ENCODE measurements at regions not wholly inside any gene's neighbourhood (a gene's known extent, or its start where the extent isn't known, plus 50 kb on each side); places are given as distances from the start of the nearest gene placed in this dataset.

GRCh38 chrX:121301356-121301755 lies 253.9 kb downstream of the GLUD2 start:
- Histone ChIP-seq H3K4me3 (no peak overlapping the region), H3K4me1 (replicated peaks) (no peaks in the 10 kb centered on the region), H3K27ac (no peak overlapping the region), H3K27me3 (replicated peaks) (no peaks in the 10 kb centered on the region), H3K36me3 (no peaks in the 10 kb centered on the region), H3K9me3 (replicated peaks) (no peaks in the 10 kb centered on the region)
- DNase-seq (ENCODE audit: low read depth in 1 of 2, low spot score in 2 of 2): no peak

GRCh38 chrX:121301822-121302221 lies 254.4 kb downstream of the GLUD2 start:
- Histone ChIP-seq H3K27me3 (replicated peaks) (no peaks in the 10 kb centered on the region), H3K27ac (no peak overlapping the region), H3K36me3 (no peaks in the 10 kb centered on the region), H3K9me3 (replicated peaks) (no peaks in the 10 kb centered on the region), H3K4me1 (replicated peaks) (no peaks in the 10 kb centered on the region), H3K4me3 (no peak overlapping the region)
- no peak for DNase-seq (ENCODE audit: low read depth in 1 of 2, low spot score in 2 of 2)

- H3K27me3 ChIP-seq (replicated peaks): no peaks in the 10 kb centered on the region
- no peak overlapping the region for H3K4me3 ChIP-seq
- H3K9me3 ChIP-seq (replicated peaks): no peaks in the 10 kb centered on the region
- H3K27ac ChIP-seq: no peak overlapping the region
- no peaks in the 10 kb centered on the region for H3K4me1 ChIP-seq (replicated peaks)
- H3K36me3 ChIP-seq: no peaks in the 10 kb centered on the region
- no peak for DNase-seq (ENCODE audit: low read depth in 1 of 2, low spot score in 2 of 2)
Observed at GRCh38 chrX:121307449-121307848, 260.0 kb downstream of the GLUD2 start.

GRCh38 chrX:121308276-121308805 lies 260.9 kb downstream of the GLUD2 start:
- H3K4me1 ChIP-seq (replicated peaks): no peaks in the 10 kb centered on the region
- H3K4me3 ChIP-seq: no peak overlapping the region
- H3K27me3 ChIP-seq (replicated peaks): no peaks in the 10 kb centered on the region
- no peak overlapping the region for H3K27ac ChIP-seq
- no peaks in the 10 kb centered on the region for H3K36me3 ChIP-seq
- H3K9me3 ChIP-seq (replicated peaks): no peaks in the 10 kb centered on the region
- peak in 1 of 2 experiments; percentile 1 for DNase-seq (ENCODE audit: low read depth in 1 of 2, low spot score in 2 of 2)

- Histone ChIP-seq H3K4me1 (replicated peaks) (no peaks in the 10 kb centered on the region), H3K27me3 (replicated peaks) (no peaks in the 10 kb centered on the region), H3K36me3 (no peaks in the 10 kb centered on the region), H3K4me3 (no peak overlapping the region), H3K9me3 (replicated peaks) (no peaks in the 10 kb centered on the region), H3K27ac (no peak overlapping the region)
- no peak for DNase-seq (ENCODE audit: low read depth in 1 of 2, low spot score in 2 of 2)
Observed at GRCh38 chrX:121310820-121311219, 263.4 kb downstream of the GLUD2 start.

- Histone ChIP-seq H3K4me3 (no peak overlapping the region), H3K27ac (no peak overlapping the region), H3K4me1 (replicated peaks) (no peaks in the 10 kb centered on the region), H3K27me3 (replicated peaks) (no peaks in the 10 kb centered on the region), H3K36me3 (no peaks in the 10 kb centered on the region), H3K9me3 (replicated peaks) (no peaks in the 10 kb centered on the region)
- no peak for DNase-seq (ENCODE audit: low read depth in 1 of 2, low spot score in 2 of 2)
Observed at GRCh38 chrX:121320441-121320840, 273.0 kb downstream of the GLUD2 start.

- H3K4me3 ChIP-seq: no peak overlapping the region
- no peaks in the 10 kb centered on the region for H3K4me1 ChIP-seq (replicated peaks)
- no peak overlapping the region for H3K27ac ChIP-seq
- H3K36me3 ChIP-seq: no peaks in the 10 kb centered on the region
- H3K27me3 ChIP-seq (replicated peaks): no peaks in the 10 kb centered on the region
- DNase-seq (ENCODE audit: low read depth in 1 of 2, low spot score in 2 of 2): no peak
- no peaks in the 10 kb centered on the region for H3K9me3 ChIP-seq (replicated peaks)
Observed at GRCh38 chrX:121322159-121322558, 274.7 kb downstream of the GLUD2 start.

- Histone ChIP-seq H3K27ac (no peak overlapping the region), H3K4me1 (replicated peaks) (no peaks in the 10 kb centered on the region), H3K36me3 (no peaks in the 10 kb centered on the region), H3K27me3 (replicated peaks) (no peaks in the 10 kb centered on the region), H3K9me3 (replicated peaks) (no peaks in the 10 kb centered on the region), H3K4me3 (no peak overlapping the region)
- no peak for DNase-seq (ENCODE audit: low read depth in 1 of 2, low spot score in 2 of 2)
Observed at GRCh38 chrX:121323337-121323736, 275.9 kb downstream of the GLUD2 start.

- no peaks in the 10 kb centered on the region for H3K9me3 ChIP-seq (replicated peaks)
- H3K27ac ChIP-seq: no peak overlapping the region
- DNase-seq (ENCODE audit: low read depth in 1 of 2, low spot score in 2 of 2): no peak
- no peaks in the 10 kb centered on the region for H3K4me1 ChIP-seq (replicated peaks)
- H3K4me3 ChIP-seq: no peak overlapping the region
- H3K27me3 ChIP-seq (replicated peaks): no peaks in the 10 kb centered on the region
- H3K36me3 ChIP-seq: no peaks in the 10 kb centered on the region
Observed at GRCh38 chrX:121333942-121334341, 286.5 kb downstream of the GLUD2 start.

GRCh38 chrX:121336831-121337421 lies 289.5 kb downstream of the GLUD2 start:
- Histone ChIP-seq H3K9me3 (replicated peaks) (no peaks in the 10 kb centered on the region), H3K27me3 (replicated peaks) (no peaks in the 10 kb centered on the region), H3K36me3 (no peaks in the 10 kb centered on the region), H3K4me3 (no peak overlapping the region), H3K27ac (no peak overlapping the region), H3K4me1 (replicated peaks) (no peaks in the 10 kb centered on the region)
- no peak for DNase-seq (ENCODE audit: low read depth in 1 of 2, low spot score in 2 of 2)

- no peaks in the 10 kb centered on the region for H3K4me1 ChIP-seq (replicated peaks)
- no peak for DNase-seq (ENCODE audit: low read depth in 1 of 2, low spot score in 2 of 2)
- H3K9me3 ChIP-seq (replicated peaks): no peaks in the 10 kb centered on the region
- no peaks in the 10 kb centered on the region for H3K27me3 ChIP-seq (replicated peaks)
- no peaks in the 10 kb centered on the region for H3K36me3 ChIP-seq
- no peak overlapping the region for H3K27ac ChIP-seq
- H3K4me3 ChIP-seq: no peak overlapping the region
Observed at GRCh38 chrX:121337816-121338215, 290.4 kb downstream of the GLUD2 start.

- Histone ChIP-seq H3K27ac (no peak overlapping the region), H3K4me3 (no peak overlapping the region), H3K36me3 (no peaks in the 10 kb centered on the region), H3K9me3 (replicated peaks) (no peaks in the 10 kb centered on the region), H3K27me3 (replicated peaks) (no peaks in the 10 kb centered on the region), H3K4me1 (replicated peaks) (no peaks in the 10 kb centered on the region)
- DNase-seq (ENCODE audit: low read depth in 1 of 2, low spot score in 2 of 2): no peak
Observed at GRCh38 chrX:121349263-121349662, 301.9 kb downstream of the GLUD2 start.

GRCh38 chrX:121356139-121356849 lies 308.9 kb downstream of the GLUD2 start:
- Histone ChIP-seq H3K9me3 (replicated peaks) (no peaks in the 10 kb centered on the region), H3K4me1 (replicated peaks) (no peaks in the 10 kb centered on the region), H3K36me3 (no peaks in the 10 kb centered on the region), H3K27ac (no peak overlapping the region), H3K27me3 (replicated peaks) (no peaks in the 10 kb centered on the region), H3K4me3 (no peak overlapping the region)
- no peak for DNase-seq (ENCODE audit: low read depth in 1 of 2, low spot score in 2 of 2)

GRCh38 chrX:121356850-121357171 lies 309.4 kb downstream of the GLUD2 start:
- no peaks in the 10 kb centered on the region for H3K36me3 ChIP-seq
- H3K27ac ChIP-seq: no peak overlapping the region
- H3K4me1 ChIP-seq (replicated peaks): no peaks in the 10 kb centered on the region
- no peak for DNase-seq (ENCODE audit: low read depth in 1 of 2, low spot score in 2 of 2)
- no peak overlapping the region for H3K4me3 ChIP-seq
- H3K27me3 ChIP-seq (replicated peaks): no peaks in the 10 kb centered on the region
- no peaks in the 10 kb centered on the region for H3K9me3 ChIP-seq (replicated peaks)

GRCh38 chrX:121360280-121360679 lies 312.9 kb downstream of the GLUD2 start:
- no peak for DNase-seq (ENCODE audit: low read depth in 1 of 2, low spot score in 2 of 2)
- no peak overlapping the region for H3K4me3 ChIP-seq
- no peaks in the 10 kb centered on the region for H3K36me3 ChIP-seq
- H3K4me1 ChIP-seq (replicated peaks): no peaks in the 10 kb centered on the region
- no peaks in the 10 kb centered on the region for H3K27me3 ChIP-seq (replicated peaks)
- no peaks in the 10 kb centered on the region for H3K9me3 ChIP-seq (replicated peaks)
- no peak overlapping the region for H3K27ac ChIP-seq
